ENCODE measurements at regions not wholly inside any gene's neighbourhood (a gene's known extent, or its start where the extent isn't known, plus 50 kb on each side); places are given as distances from the start of the nearest gene placed in this dataset.

GRCh38 chr11:86122773-86123172 lies 53.9 kb upstream of the PICALM start:
- TF ChIP-seq POLR2A (IDR thresholded peaks at IDR 0.05) (no peak), CTCF (IDR thresholded peaks at IDR 0.05) (no peak)

GRCh38 chr11:86120807-86121206 lies 51.9 kb upstream of the PICALM start:
- Histone ChIP-seq H3K4me1 (peaks cover 0 to 15% (median 0%) of the 10 kb centered on the region in 12 donors), H3K9me3 (no peaks in the 10 kb centered on the region), H3K27ac (no peak overlapping the region), H3K27me3 (no peaks in the 10 kb centered on the region), H3K4me3 (no peak overlapping the region), H3K36me3 (no peaks in the 10 kb centered on the region)
- WGBS, 4 donors: 78 to 87% (median 85%) methylated on average over 2 of the region's 2 CpGs
- ATAC-seq: no peak
- TF ChIP-seq CTCF (IDR thresholded peaks at IDR 0.05) (no peak), POLR2A (IDR thresholded peaks at IDR 0.05) (no peak)
- intact Hi-C loops (cut with DNase I): no loop called here
- DNase-seq: no peak

More at GRCh38 chr11:86122773-86123172, 53.9 kb upstream of the PICALM start:
- ATAC-seq: no peak
- 97 to 100% (median 99%) methylated on average over 1 of the region's 1 CpG for WGBS, 4 donors
- H3K36me3 ChIP-seq: no peaks in the 10 kb centered on the region
- no peaks in the 10 kb centered on the region for H3K27me3 ChIP-seq
- no peaks in the 10 kb centered on the region for H3K9me3 ChIP-seq
- no peak overlapping the region for H3K27ac ChIP-seq
- intact Hi-C loops (cut with DNase I): no loop called here
- peaks cover 0 to 10% (median 0%) of the 10 kb centered on the region in 12 donors for H3K4me1 ChIP-seq
- H3K4me3 ChIP-seq: no peak overlapping the region
- no peak for DNase-seq

GRCh38 chr11:86119906-86120305 lies 51.0 kb upstream of the PICALM start:
- no peak for TF ChIP-seq CTCF (IDR thresholded peaks at IDR 0.05)
- no peak for TF ChIP-seq POLR2A (IDR thresholded peaks at IDR 0.05)
- Histone ChIP-seq H3K4me3 (no peak overlapping the region), H3K27ac (no peak overlapping the region), H3K27me3 (no peaks in the 10 kb centered on the region), H3K36me3 (no peaks in the 10 kb centered on the region), H3K9me3 (no peaks in the 10 kb centered on the region), H3K4me1 (peaks cover 0 to 19% (median 0%) of the 10 kb centered on the region in 12 donors)
- ATAC-seq (no peak), DNase-seq (no peak)
- WGBS, 4 donors: 89 to 94% (median 93%) methylated on average over 1 of the region's 1 CpG
- intact Hi-C loops (cut with DNase I): no loop called here

GRCh38 chr11:86119077-86119476 lies 50.2 kb upstream of the PICALM start:
- Histone ChIP-seq H3K27ac (peak overlapping the region in 2 of 12 donors; percentile 12 to 16), H3K4me3 (no peak overlapping the region), H3K4me1 (peaks cover 0 to 19% (median 0%) of the 10 kb centered on the region in 12 donors), H3K36me3 (no peaks in the 10 kb centered on the region), H3K9me3 (no peaks in the 10 kb centered on the region), H3K27me3 (no peaks in the 10 kb centered on the region)
- TF ChIP-seq CTCF (IDR thresholded peaks at IDR 0.05): no peak
- no peak for TF ChIP-seq POLR2A (IDR thresholded peaks at IDR 0.05)
- intact Hi-C loops (cut with DNase I): no loop called here
- WGBS, 4 donors: 39 to 61% (median 59%) methylated on average over 3 of the region's 3 CpGs
- DNase-seq (peak in 2 of 5 donors; percentile 16 to 26), ATAC-seq (peak; percentile 85 to 97 (median 94))
